AG08396 (cell line): ENCODE measurements at regions not wholly inside any gene's neighbourhood (a gene's known extent, or its start where the extent isn't known, plus 50 kb on each side); places are given as distances from the start of the nearest gene placed in this dataset.
"Not testable (repeated sequence)": the region's sequence is repeated elsewhere in the genome, so short reads cannot be mapped to it uniquely, and the experiment has no call there.

Source experiments
- DNase-seq: peaks from one replicate; pipeline ENCODE4 v3.0.0; 2012; ENCODE audit warnings: low spot score, mixed read lengths

DNA sequence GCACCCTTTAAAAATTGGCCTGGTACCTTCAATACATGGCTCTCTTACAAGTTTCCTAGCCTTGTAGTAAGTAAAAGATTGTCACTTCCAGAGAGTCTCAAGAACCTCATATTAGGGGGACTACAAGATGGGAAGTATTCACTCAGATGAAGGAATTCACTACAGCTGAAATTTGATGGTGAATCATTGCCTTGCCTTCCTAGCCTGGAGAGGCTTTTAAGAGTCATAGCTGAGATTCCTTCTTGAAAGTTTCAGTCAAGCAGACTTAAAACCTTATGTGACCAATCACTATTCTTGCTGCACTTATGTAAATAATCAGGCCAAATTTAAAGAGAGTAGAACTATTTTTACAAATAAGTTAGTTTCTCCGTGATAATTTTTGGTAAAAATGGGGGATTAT lies 451.6 kb downstream of the TRHDE start:
- no peak for DNase-seq

GRCh38 chr12:72729451-72730010 lies 457.4 kb downstream of the TRHDE start:
- no peak for DNase-seq

DNA sequence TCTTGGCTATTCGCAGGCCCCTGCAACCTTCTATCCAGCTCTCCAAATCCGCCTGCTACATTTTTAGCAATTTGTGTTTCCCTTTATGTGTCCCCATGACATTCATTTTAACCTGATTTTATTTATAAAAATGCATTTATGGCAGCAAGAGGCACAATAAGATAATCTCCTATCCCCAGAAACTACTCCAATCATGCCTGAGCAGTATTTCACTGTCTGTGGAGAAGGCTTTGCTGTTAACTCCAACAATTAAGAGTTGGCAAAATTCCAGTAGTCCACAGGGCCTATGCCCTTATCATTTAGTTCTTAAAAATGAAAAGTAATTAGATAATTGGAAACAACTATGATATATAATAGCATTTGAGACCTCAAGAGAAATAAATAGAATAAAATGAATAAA lies 462.4 kb downstream of the TRHDE start:
- no peak for DNase-seq

DNA sequence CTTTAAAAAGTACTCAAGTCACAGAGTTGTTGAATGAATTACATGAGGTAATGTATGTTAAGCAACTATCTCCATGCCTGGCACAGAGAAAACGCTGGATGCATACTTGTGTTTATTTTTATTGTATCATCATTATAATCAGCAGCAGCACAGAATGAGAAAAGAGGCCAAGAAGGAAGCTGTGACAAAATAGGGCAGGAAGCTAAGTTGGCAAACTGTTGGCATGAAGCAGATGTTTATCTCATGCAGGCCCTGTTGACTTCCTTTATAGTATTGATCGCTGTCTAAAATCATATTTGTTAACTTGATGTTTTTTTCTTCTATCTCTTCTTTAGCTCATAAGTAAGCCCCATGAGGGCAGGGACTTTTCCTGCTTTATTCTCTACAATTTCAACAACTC lies 466.6 kb downstream of the TRHDE start:
- no peak for DNase-seq

DNA sequence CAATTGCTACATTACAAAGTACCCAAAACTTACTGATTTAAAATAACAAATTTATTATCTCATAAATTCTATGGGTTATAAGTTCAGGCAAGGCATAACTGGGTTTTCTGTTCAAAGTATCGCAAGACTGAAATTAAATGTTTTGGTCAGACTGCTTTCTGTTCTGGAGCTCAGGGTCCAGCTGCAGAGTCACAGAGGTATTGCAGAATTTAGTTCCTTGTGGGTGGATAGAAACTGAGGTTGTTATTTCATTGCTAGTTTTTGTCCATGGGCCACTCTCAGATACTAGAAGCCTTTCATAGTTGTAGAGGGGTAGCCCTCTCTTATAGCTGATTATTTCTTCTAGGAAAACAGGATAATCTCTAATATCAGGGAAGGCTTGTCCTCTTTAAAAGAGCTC lies 467.9 kb downstream of the TRHDE start:
- DNase-seq, result no peak

DNA sequence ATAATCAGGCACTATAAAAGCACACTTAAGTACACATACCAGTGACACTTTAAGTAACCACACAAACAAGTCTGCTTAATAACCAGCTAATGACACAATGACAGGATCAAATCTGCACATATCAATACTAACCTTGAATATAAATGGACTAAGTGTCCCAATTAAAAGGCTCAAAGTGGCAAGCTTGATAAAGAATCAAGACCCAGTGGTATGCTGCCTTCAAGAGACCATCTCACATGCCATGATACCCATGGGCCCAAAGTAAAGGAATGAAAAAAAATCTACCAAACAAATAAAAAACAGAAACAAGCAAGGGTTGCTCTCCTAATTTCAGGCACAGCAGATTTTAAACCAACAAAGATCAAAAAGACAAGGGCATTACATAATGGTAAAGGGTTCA lies 470.4 kb downstream of the TRHDE start:
- no peak for DNase-seq

DNA sequence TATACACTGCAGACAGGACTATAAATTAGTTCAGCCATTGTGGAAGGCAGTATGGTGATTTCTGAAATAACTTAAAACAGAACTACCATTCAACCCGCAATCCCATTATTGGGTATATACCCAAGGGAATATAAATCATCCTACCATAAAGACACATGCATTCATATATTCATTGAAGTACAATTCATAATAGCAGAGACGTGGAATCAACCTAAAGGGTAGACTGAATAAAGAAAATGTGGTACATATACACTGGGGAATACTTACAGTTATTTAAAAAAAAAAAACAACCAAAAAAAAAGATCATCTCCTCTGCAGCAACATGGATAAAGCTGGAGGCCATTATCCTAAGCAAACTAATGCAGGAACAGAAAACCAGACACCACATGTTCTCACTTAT lies 473.9 kb downstream of the TRHDE start:
- no peak for DNase-seq

DNA sequence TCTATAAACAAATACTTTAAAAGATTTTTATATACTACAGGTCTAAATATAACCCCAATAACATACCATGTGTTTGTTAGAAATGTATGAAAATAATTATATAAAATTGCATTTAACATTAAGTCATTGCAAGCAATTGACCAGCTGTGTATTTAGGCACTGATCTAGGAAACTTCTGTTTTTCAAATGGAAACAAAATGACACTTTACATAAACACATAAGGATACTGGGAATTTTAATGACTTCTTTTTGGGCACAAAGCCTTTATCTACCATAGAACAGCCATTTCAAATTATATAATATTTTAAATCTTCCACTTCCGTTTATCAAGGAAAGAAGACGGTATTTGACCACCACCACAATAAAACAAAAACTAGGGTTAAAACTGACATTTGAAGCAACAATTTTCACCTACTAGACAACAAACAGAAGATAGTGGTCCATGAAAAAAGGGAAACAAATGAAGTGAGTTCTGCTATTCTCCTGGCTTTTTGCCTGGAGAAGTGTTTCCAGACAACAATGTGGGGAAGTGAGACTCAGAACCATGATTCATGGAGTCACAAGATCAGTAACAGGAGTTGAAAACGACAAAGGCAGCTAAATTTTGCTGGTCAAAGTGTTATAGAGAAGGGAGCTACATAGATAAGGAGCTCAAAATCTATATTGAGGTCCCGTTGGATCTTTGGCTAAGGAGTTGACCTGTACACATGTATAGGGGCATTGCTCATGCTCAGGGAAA lies 475.1 kb downstream of the TRHDE start:
- DNase-seq, result no peak

DNA sequence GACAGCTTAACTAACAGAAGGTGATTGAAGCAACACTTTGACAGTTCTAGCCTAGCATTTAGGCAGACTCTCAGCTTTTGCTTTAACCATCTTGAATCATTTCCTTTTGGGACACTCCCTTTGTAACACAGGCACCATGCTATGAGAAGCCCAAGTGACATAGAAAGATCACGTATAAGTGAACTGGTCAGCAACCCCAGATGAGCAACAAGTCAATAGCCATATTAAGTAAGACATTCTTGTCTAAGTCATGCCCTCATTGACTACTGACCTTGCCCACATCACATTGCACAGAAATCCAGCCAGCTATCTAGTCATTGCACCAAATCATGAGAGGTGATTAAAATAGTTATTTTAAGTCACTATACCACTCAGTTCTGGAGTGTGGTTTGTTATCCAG lies 476.8 kb downstream of the TRHDE start:
- no peak for DNase-seq

- DNase-seq, result no peak
Measured at GRCh38 chr12:72753571-72753970, 481.4 kb downstream of the TRHDE start.

- DNase-seq, result not testable (repeated sequence)
Measured at GRCh38 chr12:72754026-72754425, 481.9 kb downstream of the TRHDE start.

- DNase-seq, result no peak
Measured at GRCh38 chr12:72766517-72766916, 494.3 kb downstream of the TRHDE start.

DNA sequence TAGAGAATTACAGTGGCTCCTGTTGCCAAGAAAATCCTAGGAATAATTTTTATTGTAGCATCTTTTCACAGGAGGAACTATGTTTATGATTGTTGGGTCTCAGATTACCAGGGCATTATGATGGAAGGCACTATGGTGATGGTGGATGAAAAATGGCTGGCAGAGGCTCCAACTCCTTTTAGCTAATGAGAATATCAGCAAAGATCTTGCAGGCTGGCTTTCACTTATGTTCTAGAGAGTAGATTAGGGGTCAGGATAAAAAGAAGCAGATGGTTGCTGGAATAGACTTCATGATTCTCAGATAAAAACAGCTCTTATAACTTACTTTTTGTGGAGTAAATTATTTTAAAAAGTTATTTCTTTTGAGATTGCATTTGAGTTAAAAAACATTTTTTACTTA lies 501.9 kb downstream of the TRHDE start:
- DNase-seq, result no peak

DNA sequence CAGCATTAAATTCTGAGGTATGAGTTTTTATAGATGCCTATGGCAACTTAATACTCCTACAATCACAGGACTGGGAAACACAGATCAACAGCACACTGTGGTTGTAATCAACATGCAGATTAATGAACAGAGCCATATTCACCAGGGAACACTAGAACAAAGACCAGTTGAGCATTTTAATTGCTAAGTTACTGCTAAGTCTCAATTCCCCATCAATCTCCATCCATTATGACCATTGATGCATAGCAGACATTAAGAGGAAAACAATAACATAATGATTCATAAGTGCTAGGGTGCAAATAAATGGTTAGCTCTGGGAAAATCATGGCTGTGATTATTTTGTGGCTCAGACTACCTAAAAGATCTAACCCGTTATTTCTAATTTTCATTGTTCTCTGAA lies 505.6 kb downstream of the TRHDE start:
- no peak for DNase-seq

- no peak for DNase-seq
Measured at GRCh38 chr12:72790273-72790672, 518.1 kb downstream of the TRHDE start.

GRCh38 chr12:72792889-72793288 lies 520.7 kb downstream of the TRHDE start:
- DNase-seq, result no peak

- no peak for DNase-seq
Measured at GRCh38 chr12:72793796-72794195, 521.6 kb downstream of the TRHDE start.

- no peak for DNase-seq
Measured at GRCh38 chr12:72815421-72815820, 543.3 kb downstream of the TRHDE start.

DNA sequence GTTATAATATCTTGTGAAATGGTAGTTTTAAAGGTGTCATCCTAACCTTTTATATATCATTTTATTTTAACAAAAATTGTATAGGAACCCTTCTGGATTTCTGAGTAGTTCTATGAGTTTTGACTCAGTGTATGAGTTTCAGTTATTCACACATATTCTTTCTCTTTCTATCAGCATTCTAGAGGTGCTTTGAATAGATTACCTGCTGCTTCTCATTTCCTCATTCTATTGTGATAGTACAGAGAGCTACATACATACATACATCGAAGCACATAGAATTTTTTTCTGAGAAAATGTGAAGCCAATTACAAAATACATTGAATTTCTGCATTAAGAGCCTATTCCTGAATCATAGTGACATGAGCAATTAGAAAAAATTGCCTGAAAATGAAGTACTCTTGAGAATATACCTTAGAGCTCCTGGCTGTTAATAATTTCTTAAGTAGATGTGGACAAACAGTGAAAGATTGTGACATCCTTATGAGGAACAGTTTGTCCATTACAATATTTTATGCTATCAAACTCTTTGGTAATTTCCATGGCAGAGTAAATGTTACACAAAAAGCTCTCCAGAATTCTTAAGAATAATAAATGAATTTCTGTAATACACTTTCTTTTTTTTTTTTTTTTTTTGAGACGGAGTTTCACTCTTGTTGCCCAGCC lies 556.6 kb downstream of the TRHDE start:
- DNase-seq, result no peak

DNA sequence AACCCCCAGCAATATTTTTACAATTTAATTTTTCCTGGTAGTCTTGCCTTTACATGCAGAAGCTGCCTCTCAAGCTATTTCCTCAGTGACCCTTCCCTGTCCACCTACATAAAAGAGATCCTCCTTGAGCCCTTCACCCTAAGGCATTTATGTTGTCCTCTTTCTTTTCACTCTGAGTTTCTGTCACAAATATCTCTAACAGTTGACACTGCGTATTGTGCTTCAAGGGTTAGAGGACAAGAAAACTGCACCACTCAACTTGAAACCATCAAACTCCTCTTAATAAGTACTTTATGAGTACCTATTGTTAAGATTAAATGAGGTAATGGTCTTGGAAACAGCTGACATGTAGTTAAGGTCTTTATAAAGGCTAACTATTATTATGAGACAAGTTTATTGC lies 557.7 kb downstream of the TRHDE start:
- no peak for DNase-seq

DNA sequence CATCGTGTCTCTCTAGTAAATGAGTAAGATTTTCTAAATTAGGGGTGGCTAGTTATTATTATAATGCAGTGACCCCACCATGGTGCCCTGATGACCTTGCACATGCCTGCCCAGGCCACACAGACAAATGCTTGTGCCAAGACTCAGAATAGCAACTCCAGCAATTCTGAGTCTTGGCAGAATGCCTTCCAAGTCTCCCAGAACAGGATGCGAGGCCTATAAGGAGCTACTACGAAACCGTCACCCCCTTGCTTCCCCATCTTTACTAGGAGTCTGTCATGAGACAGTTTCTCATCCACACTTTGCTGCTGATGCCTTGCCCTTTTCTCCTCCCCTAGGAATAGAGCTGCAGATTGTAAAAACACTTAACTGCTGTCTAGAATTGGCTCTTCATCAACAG lies 559.9 kb downstream of the TRHDE start:
- DNase-seq, result no peak

DNA sequence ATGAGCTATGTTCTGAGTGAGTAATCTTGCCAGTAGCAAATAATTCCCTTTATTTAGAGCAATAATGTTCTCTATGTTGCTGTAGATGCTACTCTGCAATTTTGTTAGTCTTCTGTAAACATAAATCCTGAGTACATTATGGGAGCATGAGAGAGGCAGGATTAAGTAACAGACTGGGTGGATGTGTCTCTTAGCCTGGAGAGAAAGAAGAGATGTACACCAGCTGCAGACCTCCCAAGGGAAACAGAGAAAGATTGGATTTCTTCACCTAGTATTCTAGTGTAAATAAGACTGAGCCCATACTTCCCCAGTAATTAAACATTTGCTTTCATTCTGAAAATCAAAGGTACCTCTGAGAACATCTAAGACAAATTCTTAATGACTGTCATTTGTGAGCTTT lies 564.0 kb downstream of the TRHDE start:
- DNase-seq, result no peak

GRCh38 chr12:72839696-72840095 lies 567.5 kb downstream of the TRHDE start:
- no peak for DNase-seq

GRCh38 chr12:72863671-72864070 lies 591.5 kb downstream of the TRHDE start:
- DNase-seq, result no peak
